SK-MEL-5 (cell line): ENCODE measurements at regions not wholly inside any gene's neighbourhood (a gene's known extent, or its start where the extent isn't known, plus 50 kb on each side); places are given as distances from the start of the nearest gene placed in this dataset.
A peak's percentile ranks its signal among the peaks of the same experiment; 100 is the strongest.

Source experiments
- DNase-seq: peaks from one replicate; pipeline ENCODE4 v3.0.0-alpha.2; 2016; ENCODE audit warnings: low read depth, low spot score
- in situ Hi-C: cut with HindIII; loops from 2 replicates; pipeline ENCODE4 v1.10.0; 2016; ENCODE audit warnings: low sequenced_read_pairs, high pct_unique_total_duplicates, low pct_unique_long_range_greater_than_20kb

DNA sequence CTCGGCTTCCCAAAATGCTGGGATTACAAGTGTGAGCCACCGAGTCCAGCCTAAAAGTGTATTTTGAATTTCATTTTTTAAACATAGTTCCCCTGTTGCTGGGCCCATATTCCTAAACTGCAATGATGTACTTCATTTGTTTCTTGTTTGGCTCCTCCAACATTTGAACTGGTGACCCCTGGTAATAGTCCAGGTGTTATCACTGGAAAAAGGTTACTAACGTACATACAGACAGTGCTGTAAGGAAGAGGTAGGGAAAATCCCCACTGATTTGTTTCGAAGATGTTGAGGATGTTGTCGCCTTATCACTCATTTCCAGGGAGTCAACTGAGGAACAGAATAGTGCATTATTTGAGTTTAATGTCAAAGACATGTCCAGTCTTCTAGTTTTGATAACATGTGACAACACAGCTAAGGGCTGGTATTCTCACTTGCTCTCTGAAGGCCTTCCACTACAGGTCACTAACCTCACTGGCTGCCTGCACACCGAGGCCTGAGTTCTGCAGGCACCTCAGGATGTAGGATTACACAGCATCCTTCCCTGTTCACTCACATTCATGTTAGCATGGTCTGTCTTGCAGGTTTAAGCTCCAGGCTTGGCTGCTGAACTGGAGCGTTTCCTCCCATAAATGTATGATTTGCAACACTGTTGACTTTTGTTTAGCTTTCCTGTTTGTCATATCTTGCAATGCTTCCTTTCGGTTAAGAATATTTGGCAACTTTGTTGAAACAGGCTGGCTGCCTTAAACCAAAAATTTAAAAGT, 362.8 kb downstream of the INHBA start:
- in situ Hi-C loops, result no loop called here
- DNase-seq, result no peak

DNA sequence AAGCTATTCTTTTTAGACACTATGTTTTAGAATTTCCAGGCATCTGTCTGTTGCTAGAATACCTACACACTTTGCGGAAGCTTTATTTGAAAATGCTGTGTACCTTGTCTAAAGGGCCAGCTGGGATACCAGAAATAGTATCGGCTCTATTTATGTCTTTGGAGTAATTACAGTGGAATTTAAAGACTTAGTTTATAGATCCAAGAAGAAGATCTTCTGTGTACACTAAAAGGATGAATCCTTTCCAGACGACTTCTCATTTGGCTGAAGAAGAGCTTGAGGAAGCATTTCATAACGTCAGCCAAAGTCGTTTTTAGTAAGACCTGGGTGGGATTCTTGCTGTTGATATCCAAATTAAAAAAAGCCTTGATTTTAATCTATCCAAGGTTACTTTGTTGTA, 365.9 kb downstream of the INHBA start:
- DNase-seq, result no peak
- in situ Hi-C loops, result no loop called here

DNA sequence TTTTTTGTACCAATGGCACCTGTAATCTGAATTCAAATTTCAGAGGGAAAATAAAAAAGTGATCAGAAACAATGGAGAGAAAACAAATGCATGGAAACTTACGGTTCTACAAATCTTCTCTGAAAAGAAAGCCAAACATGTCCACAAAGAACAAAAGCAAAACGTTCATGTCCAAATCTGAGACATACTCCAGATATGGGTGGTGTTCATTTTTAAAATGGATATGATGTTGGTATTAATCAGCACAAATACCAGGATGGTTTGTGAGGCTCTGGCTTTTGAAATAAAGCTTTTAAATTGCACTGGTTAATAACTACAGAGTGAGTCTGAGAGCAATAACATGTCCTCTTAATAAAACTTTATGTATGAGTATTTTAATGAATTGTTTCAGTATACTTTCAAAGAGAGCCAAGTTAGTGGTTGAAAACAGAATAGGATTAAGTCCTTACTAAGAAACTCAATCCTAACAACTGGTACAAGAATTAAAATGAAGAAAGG, 366.4 kb downstream of the INHBA start:
- no peak for DNase-seq
- in situ Hi-C loops, result no loop called here

DNA sequence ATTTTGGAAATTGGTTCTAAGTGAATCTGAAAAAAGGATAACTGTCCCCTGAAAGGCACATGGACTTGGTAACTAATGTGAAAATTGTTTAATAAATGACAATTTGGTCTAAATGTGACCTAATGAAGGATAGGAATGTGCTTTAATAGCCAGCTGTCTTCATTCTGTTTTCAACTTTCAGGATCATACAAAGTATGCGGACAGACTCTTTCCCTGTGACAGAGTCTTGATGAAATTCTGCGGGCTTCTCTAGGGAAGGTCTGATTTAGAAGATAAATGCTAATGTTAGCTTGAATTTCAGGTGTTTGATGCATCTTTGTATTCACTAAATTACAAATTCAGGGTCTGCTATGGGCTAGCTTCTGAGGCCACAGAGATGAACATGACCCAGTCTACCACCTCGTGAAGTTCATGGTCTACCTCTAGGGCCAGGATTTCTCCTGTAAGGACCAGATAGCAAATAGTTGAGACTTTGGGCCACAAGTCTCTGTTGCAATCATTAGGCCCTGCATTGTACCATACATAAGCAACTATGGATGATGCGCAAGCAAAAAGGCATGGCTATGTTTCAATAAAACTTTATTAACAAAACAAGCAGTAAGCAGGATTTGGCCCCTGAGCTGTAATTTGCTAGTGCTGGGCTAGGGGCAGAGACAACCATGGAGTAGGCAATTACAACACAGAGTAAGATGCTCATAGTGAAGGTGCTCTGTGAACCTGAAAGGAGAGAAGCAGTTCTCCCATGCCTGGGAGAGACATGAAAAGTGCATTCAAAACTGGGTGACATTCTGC, 368.6 kb downstream of the INHBA start:
- DNase-seq, result no peak
- in situ Hi-C loops, result no loop called here

DNA sequence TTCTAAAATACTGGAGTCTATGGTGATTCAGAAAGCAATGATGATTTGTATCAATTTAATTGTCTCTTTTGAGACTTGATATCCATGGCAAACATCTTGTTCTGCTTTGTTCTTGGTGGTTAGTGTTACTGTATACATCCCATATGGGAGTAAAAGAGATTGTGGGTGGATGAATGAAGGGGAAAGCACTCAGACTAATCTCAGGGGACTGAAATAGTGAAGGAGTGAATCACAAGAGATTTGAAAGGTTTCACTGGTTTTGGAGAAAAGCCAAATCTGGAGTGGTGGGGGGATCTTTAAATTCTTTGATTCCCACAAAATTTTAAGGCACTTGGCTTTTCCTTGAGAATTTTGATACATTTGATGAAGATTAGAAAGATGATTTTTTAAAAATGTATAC, 369.4 kb downstream of the INHBA start:
- DNase-seq, result no peak
- in situ Hi-C loops, result no loop called here

DNA sequence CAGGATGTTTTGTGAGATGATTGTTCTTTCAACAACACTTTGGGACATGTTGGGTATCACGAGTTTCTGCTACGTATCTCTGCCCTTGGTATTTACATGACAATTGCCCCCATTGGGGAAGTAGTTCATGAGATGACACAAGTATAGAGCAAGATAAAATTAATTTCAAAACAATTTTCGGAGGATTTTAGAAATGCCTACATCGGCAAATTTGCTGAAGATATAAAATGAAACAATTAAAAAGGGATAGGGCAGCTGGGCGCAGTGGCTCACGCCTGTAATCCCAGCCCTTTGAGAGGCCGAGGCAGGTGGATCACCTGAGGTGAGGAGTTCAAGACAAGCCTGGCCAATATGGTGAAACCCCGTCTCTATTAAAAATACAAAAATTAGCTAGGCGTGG, 371.7 kb downstream of the INHBA start:
- in situ Hi-C loops, result no loop called here

DNA sequence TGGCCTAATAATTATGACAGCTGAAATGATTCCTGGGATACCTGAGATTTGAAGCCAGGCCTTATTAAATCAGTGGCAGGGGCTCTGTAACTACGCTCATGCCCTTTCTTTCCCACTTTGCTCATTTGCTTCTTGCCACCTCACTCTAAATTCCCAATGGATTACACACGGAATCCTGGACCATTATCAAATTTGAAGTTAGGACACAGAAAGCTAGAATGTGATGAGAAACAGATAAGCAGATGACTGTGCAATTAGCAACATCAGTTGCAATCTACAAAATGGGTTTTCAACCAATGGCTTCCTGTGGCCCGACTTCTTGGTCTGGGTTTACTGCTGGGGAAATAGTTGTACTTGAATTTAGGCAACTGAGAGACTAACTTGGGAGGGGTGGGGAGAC, 374.3 kb downstream of the INHBA start:
- DNase-seq, result no peak
- in situ Hi-C loops, result no loop called here

More for the DNA sequence above, 371.7 kb downstream of the INHBA start:
- no peak for DNase-seq

DNA sequence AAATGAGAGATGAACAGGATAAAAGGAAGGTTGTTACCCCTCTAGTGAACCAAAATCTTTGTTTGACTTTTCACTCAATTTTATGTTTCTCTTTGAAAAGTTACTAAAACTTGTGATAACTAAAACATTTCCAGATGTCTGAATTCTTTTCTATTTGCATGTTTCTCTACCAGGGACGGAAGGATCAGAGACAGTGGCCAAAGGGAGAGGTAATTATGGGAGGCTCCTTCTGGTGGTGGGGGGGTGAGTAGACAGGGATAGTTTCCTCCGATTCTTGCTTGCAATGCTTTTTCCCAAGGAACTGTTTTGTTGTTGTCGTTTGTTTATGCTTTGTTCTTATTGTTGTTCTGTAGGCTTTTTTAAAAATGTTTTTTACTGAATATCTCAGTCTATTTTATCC, 374.8 kb downstream of the INHBA start:
- no peak for DNase-seq
- in situ Hi-C loops, result no loop called here

DNA sequence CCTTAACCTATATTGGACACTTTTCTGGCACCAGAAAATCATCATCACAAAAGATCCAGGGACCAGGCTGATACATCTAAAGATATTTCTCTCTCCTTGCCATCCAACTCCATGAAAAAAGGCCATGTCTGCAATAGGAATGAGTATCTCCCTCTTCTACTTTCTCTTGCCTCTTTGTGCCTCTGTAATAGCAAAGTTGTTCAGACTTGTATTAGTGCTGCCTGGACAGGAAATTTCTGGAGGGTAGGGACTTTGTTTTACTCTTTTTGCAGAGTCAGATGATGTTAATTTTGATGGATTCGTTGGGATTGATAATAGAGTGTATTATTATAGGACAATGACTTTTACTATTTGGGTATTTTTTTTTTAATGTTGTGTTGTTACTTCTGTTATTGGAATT, 376.3 kb downstream of the INHBA start:
- no peak for DNase-seq
- in situ Hi-C loops, result no loop called here

DNA sequence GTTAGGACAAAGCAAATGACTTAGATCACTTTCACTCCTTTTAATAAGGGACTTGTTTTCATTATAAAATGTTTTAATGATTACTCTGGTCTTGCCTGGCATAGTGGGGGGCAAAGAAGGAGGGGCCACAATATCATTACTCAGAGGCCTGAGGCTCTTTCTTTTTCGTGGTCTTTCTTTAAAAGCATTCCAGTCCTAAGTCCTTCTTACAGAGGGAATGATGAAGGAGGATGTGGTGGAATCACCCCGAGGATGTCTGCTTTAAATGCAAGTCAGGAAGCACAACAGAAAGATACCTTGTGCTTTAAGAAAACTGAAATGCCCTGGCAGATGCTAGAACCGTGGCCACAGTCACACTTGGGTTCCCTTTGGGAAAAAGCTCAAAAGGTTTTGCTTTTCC, 379.1 kb downstream of the INHBA start:
- DNase-seq, result no peak
- in situ Hi-C loops, result no loop called here

DNA sequence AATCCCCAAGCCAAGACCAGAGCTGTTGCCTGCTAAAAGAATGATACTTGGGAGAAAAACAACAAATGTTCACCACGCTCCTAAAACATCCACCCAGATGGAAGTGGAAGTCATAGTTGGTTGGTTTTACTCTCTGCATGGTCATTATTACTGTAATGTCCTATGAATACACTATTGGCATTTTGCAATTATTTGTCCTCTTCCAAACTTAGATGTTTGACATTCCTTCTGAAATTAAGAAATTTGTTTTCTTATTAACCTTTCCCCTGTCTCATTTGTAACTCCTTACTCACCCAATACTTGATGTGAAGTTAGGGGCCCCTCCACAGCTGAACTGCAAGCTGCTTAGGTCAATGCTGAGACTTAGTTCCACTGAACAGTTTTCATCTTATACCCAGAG, 383.3 kb downstream of the INHBA start:
- in situ Hi-C loops, result no loop called here
- no peak for DNase-seq

DNA sequence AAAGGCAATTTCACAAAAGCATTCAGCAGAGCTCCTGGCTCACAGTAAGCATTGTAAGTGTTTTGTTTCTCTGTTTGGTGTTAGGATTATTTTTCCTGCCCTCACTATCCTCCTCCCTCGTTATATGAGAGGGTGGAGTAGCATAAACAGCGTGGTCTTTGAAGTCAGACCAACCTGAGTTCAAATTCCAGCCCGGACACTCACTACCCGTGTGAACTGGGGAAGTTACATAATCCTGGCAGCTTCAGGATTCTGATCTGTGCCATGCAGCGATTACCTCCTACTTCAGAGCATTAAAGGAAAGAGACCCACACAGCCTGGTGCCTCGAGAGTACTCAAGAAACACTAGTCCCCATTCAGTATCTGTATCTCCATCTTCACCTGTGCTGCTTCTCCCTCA, 386.5 kb downstream of the INHBA start:
- in situ Hi-C loops, result no loop called here
- no peak for DNase-seq

DNA sequence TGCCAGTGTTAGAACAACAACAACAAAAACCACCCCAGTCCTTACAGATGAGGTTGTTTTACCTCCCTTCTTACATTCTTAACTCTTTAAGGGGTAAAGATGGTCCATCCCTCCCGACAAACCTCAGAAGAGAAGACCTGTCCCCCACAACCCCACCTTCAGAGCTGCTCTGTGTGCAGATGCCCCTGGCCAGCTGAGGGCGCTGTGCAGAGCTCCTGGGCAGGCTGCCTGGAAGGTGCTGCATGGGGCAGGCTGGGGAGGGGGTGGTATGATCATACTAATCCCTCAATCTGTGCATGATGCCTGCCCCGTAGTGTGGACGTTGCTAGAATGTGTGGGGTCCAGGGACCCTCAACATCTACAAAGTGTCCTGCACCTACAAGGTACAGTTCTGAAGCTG, 387.1 kb downstream of the INHBA start:
- in situ Hi-C loops, result no loop called here
- peak; percentile 45 for DNase-seq

DNA sequence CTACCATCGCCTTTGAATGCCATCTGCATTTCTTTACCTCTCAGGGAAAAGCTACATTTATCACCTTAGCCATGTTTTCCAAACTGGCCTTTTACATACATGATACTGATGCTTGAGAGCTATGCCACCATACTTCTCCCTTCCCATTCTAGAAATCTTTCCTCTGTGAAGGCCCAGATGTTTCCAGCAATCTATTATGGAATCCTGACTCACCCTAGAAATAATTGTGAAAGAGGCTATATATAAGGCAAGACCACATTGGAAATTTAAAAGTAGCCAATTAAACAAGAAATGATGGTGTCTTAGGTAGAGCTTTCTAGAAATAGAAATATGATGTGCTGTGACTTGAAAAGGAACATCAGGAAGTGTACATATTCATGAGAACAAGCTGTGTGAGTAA, 389.7 kb downstream of the INHBA start:
- no peak for DNase-seq
- in situ Hi-C loops, result no loop called here

DNA sequence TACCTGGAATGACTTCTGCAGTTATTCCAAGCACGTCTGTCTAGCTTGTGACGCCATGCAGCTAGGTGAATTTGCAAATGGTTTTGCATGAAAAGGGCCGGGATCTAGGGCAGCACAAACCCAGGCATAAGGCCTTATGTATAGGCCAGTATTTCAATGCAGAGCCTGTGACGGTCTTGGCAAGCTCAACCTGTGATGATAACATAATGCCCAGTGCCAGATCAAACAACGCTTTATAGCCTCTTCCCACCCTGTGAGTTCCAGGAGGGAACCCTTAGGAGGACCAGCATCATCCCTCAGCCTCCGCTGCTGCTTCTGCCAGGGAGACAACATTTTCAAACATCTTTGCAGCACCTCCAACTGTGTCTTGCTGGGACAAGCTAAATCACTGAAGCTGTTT, 390.7 kb downstream of the INHBA start:
- DNase-seq, result no peak
- in situ Hi-C loops, result no loop called here

DNA sequence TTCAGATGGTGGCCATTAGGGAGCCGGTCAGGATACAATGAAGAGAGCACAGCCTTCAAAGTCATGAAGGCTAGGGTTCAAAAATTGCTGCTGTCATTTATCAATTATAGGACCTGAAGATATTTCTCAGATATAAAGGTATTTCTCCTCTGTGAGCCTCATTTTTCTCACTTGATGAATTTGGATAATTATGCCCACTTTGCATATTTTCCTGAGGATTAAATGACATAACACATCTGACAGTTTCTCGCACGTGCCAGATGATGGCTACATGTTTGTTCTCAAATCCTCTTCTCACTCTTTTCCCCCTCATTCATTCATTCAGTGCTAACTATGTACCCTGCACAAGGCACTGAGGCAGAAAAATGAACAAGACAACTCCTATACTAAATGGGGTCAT, 391.6 kb downstream of the INHBA start:
- in situ Hi-C loops, result no loop called here
- DNase-seq, result no peak

DNA sequence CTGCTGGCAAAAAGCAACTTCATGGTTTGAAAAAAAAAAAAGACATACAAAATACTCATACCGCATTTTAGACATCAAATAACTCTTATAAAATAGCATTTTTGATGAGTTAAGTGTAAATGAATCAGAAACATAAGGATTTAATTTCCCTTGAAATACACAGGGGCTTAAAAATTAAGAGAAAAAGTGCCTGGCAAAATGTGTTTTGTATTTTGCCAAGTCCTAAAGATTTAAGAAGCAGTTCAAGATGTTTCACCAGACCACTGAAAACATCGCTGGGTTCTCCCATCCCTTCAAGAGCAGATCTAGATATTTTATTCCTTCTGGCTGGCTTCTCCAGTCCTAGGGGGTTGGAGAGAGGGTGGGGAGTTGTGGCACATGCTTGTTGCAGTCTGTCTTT, 396.4 kb downstream of the INHBA start:
- DNase-seq, result no peak
- in situ Hi-C loops, result no loop called here

DNA sequence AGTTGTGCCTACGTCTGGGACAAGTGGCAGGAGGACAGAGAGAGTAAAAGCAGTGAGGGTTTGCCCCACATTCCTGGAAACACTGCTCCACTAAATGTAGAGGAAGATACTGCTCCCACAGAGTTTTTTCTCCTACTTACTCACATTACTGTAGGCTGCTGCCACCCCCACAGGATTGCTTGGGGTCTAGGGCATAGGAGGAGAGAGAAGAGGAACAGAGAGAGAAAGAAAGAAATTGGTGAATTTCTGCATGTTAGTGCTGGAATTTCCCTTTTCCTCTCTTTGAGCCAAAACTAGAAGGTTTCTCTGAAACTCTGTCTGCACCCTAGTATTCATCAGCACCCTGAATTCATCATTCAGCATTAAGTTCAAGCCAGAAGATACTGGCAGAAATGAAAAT, 397.9 kb downstream of the INHBA start:
- in situ Hi-C loops, result no loop called here

DNA sequence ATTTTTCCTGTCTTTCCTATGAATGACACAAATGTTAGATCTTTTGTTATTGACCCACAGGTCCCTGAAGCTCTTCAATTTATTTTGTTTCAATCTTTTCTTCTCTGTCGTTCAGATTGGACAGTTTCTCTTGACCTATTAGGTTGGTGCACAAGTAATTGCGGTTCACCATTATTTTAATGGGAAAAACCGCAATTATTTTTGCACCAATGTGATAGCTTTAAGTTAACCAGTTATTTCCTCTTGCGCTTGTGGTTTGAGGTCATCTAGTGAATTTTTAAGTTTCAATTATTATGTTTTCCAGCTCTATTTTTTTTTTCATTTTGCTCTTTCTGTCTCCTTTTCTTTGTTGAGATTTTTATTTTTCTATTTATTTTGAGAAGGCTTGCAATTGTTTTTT, 399.2 kb downstream of the INHBA start:
- DNase-seq, result no peak
- in situ Hi-C loops, result no loop called here

More for the DNA sequence above, 397.9 kb downstream of the INHBA start:
- DNase-seq, result no peak
